GM21423 (cell line): ENCODE measurements at regions not wholly inside any gene's neighbourhood (a gene's known extent, or its start where the extent isn't known, plus 50 kb on each side); places are given as distances from the start of the nearest gene placed in this dataset.

Experiments used
- ATAC-seq: cut with Tn5 transposase; IDR thresholded peaks from one replicate; pipeline ENCODE4 v1.9.1; 2021; ENCODE audit warnings: mild to moderate bottlenecking, moderate library complexity; ENCODE audit not compliant: unreplicated experiment

DNA sequence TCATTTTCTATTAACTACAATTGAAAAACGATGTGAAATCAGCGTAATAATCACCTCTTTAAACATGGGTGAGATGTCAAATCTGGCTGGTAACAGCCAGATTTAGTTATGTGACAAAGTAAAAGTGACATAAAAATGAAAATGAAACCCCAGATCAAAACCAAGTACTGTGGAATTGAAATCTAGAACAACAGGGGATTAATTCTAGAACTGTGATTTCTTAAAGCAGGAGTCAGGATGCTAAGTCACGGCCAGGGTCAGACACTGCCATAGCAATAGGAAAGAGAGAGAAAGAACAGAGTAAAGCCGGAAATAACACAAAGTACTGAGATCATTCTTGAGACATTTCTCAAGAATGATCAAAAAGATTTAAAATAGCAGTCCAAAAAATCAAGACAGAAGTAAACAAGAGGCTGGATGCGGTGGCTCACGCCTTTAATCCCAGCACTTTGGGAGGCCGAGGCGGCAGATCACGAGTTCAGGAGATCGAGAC lies 1183.7 kb upstream of the NXPH2 start:
- no peak for ATAC-seq

DNA sequence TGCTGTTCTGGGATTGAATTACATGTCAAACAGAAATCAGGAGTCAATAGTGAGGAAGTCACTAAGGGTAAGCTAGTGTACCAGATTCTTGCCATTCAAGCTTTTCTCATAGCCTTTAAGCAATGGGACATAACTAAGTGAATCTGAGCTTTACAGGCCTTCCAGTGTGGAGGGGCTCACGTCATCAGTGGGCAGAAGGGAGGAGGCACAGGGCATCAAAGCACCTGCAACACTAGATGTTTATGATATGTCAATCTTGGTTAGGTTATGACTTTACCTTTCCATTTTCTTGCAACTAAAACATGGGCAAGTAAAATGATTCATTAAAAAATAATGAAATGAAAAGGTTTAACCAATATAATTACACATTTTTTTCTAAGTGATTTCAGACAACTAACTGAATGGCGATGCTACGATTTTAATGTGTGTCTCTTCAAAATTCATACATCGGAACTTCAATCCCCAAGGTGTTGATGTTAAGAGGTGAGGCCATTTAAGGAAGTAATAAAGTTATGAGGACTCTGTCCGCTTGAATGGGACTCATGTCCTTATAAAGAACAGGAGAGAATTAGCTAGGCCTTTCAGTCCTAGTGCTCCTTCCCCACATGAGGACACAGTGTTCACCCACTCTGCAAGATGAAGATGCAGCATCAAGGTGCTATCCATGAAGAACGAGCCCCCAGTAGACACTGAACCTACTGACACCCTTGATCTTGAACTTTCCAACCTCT lies 1169.2 kb upstream of the NXPH2 start:
- no peak for ATAC-seq

DNA sequence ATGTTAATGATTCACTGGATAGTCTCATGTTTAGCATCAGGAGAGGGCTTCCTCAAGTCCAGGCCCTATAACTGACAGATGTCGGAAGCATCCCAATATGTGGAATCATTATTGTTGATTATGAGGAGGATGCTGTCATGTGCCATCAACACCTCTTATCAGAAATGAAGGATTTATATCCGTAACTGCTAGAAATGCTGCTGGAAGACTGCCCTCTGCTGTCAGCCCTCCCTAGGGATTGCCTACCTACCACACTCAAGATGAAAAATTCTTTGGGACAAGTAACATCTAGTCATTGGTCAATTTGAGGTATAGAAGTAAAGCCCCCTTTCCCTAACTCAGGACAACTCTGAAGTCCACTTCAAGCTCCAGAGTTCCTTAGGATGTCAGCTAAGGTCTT lies 1166.5 kb upstream of the NXPH2 start:
- no peak for ATAC-seq

DNA sequence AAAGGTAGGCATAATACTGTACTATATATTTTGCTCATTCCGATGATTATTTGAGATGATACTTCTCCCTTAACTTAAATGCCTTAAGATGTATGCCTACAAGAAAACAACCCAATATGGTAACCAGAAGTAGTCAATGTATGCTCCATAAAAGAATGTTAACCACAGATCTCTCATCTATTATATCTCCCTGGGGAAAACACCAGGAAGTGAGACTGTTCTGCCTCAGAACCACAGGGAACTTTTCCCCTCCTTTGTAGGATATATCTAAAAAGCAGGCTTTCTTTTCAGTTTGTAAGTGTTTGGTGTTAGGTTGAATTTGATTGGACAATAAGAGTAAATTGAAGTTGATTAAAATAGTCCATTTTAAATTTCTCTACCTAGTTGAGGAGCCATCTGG lies 1160.5 kb upstream of the NXPH2 start:
- ATAC-seq = no peak

DNA sequence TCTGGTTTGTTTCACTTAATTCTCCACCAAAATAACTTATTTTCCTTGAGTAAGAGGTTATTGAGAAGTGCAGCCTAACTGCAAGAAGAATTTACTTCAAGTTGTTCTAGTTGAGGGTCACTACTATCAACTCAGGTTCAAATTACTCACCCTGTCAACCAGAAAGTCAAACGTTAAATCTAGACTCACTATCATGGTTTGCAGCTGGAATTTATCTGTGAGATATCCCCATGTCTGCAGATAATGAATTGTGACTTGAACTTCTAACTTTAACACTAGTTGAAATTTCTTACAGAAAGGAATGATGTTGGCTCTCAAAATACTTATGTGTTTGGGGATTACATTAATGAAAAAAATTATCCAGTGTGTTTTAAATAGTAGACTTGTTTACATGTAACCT lies 1145.7 kb upstream of the NXPH2 start:
- ATAC-seq = no peak

DNA sequence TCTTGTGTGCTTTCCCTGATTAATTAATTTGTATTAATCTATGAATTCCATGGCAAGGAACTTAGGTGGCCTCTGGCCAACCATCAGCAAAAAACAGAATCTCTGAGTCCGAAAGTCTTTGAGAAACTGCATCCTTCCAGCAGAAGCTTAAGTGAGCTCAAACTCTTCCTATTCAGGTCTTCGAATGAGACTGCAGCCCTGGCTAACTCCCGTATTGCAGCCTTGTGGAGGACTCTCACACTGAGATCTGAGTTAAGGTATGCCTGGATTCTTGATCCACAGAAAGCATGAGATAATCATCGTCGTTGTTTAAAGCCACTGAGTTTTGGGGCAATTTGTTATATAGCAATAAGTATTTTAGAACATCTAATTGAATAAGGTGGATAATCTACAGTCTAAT lies 1143.9 kb upstream of the NXPH2 start:
- no peak for ATAC-seq

DNA sequence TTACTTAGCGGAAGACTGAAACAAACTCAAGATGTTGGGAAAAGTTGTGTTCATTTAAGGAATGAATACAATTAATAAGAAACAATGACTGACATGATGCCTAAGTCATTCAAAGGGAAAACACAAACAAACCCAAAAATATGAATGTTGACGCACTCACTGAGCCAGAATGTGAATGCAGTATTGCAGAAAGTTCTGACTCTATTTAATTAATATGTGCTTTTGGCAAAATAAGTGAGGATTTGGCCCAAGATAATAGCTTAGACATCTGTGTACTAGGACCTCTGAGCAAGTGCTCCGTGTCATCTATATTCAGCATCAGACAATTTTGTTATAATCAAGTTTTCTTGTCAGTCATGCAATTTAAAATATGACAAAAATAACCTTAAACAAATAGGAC lies 1138.8 kb upstream of the NXPH2 start:
- no peak for ATAC-seq

DNA sequence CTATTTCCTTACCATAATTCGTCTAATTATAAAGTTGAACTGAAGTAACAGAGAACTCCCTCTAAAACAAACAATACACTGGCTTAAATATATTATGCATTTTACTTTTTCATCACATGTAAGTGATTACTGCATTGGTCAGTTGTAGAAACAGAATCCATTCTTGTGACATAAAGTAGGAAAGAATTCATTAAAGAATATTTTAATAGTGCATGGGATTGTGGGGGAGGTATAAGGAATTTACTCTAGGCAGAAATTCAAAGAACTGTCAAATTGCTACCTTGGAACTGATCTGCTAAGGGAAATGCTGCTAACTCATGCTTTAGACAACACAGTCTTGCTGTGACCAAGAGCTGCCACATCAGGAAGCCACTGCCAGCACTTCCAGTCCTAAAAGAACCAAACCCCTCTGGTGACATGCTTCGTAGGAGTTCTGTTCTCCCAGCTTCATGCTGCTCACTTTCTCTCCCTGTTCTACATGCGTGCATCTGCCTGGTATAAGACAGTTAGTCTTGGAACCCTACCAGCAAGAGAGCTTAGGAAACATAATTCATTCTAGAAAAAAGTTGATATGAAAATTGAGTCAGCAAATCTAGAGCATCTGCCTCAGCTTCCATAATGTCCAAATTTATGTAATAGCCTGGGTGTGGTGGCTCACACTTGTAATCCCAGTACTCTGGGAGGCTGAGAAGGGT lies 1137.6 kb upstream of the NXPH2 start:
- ATAC-seq = no peak

DNA sequence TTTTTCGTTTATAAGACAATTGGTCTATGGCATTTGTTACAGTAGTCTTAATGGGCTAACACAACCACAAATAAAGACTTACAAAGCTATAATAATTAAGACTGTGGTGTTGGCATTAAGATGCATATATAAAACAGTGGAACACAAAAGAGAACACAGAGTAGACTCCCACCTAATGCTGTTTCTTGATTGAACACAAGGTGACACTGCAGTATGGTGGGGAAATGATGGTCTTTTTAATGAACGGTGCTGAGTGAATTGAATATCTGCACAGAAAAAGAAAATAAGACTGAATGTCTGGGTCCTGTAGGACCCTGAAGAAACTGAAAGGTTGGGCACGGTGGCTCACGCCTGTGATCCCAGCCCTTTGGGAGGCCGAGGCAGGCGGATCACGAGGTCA lies 1136.6 kb upstream of the NXPH2 start:
- no peak for ATAC-seq

DNA sequence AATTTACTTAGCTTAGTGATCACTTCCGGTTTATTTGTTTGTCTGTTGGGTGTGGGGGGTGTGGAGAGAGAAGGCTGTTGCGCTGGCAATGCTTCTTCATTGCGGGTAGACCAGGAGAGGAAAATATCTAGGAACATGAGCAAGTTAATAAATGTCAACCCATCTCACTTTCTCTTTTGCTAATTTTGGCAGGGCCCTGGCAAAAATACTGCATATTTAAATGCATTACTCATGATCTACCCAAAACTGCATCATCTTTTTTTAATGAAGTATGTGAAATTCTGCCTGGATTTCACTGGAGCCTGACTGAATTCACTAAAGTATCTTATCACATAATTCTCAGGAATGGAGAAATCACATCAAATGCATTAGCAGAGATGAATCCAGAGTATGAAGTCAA lies 1131.0 kb upstream of the NXPH2 start:
- ATAC-seq = no peak

DNA sequence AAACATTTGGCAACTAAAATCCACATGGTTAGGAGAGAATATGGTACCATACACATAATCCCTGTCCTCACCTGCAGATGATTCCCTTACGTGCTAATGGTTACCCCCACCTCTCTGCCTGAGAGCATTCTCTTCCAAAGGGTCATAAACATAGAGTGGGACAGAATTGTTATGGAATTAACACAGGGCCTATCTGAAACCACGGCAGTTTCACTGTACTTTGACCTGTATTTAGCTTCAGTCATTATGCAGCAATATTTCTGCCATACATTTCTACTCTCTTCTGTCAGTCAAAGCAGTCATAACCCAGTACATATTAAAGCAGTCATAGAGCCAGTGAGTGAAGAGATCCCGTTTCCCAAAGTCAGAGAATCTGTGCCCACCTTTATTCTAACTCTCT lies 1128.9 kb upstream of the NXPH2 start:
- no peak for ATAC-seq

DNA sequence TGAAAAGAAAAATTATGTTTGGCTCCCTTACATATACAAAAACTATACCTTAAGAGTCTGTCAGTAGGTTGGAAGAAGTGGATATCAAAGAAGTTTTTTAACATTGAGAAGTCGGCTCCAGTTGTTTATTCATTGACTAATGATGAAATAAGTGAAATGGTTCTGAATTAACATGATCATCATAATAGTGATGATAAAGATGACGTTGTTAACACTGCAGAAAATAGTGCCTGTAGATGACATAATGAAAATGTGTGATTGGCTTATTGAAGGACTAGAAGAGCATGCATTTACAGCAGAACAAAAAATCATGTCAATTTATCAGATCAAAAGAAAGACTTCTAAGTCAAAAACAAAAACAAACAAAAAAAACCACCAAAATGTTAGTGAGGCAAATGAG lies 1125.4 kb upstream of the NXPH2 start:
- ATAC-seq = no peak

DNA sequence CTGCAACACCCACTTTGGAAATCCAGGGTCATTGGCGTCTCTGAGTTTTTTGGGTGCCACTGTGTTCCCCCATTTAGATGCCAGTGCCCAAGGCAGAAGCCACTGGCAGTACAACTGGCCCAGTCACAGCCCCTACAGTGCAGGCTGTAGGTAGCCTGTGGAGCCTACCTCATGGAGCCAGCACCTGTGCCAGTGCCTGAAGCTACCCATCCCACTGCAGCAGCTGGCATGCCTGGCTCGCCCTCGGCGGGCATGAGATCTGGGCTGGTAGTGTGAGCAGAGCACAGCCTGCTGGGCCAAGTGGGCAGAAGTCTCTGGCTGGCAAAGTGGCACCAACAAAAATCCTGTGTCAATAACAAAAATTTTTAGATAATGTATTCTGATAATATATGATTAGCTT lies 1111.4 kb upstream of the NXPH2 start:
- ATAC-seq = no peak

DNA sequence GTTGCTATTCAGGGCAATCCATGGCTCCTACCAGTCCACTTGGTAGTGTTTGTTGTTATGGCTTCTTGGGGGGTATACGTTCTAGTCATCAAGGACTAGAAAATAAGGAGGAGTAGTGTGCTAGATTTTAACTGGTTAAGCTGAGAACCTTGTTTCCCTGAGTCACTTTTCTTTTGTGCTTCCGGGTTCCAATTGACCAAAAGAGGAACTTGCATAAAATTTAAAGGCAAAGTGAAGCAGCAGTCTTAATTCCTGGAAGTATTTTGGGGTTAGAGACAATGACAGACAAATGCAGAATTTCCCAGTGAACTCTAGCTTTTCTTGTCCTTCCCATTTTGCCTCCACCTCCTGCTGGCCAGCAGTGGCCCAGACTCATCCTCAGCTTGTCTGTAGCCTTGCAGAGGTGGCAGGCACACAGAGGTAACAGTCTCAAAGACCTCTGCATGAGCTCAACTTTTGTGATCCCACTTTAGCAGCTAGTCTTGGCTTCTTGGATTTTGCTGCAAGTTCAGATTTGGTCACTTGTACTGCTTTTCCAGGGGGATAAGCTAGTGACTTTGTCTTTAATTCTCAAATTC lies 1105.8 kb upstream of the NXPH2 start:
- ATAC-seq = no peak

DNA sequence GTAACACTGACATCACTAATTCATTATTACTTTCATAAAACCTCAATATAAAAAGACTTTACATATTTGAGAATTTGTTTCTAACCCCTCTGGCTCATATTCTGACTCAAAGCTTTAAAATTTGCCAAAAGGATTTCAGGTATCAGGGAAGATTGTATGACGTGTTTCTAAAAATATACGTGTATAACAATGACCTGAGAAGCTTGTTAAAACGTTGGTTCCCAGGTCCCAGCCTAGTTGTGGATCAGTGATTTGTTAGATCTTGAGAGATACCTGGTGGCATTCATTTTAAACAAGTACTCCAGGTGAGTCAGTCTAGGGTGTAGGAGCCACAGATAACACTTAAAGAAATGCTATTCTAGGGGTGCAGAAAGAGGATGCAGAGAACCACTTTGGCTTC lies 1096.8 kb upstream of the NXPH2 start:
- ATAC-seq = no peak

DNA sequence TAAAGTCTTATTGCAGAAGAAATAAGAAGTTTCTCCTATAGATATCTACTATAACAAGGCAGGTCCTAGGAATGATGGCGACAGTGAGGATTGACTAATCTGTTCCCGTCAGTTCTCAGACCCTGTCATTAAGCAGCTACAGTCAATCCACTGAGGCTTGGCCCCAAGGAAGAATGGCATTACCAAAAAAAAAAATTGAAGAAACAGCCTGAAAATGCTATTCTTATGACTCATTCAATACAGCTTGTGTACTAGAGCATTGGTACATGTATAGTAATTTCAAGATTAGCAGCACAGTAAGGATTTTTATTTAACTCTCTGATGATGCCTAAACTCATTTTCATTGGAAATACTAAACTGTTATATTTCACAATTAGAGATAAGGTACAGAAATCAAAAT lies 1096.1 kb upstream of the NXPH2 start:
- no peak for ATAC-seq

DNA sequence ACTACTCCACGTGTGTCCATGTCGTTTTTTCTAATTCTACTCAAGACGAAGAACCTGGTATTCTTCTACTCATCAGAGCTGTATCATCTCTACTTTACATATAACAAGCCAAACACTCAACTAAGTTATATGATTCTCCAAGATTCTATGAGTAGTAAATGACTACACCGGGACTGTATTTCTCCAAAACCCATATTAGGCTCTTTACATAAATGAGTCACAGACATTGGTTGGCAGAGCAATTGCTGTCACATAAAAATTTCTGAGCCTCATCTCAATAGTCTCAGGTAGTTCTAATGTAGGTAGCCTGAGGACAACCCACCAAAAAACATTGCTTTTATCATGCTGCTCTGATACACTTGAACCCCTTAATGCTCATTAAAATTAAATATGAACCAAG lies 1092.3 kb upstream of the NXPH2 start:
- no peak for ATAC-seq

DNA sequence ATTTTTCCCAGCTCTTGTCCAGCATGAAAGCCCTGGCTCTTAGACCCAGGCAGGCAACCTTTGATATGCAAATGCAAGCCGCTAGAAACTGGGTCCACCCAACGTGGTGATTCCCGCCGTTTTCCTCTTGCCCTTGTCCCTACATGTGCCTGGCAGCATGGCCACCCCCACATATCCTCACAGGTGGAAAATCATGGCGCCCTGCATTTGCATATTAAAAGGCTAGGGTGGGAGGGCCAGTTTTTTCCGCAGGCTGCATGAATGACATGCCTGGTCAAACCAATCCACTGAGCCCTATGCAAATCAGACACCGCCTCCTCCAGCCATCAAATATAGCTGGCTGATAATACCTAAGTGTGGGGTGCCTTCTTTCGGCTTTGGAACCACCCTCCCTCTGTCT lies 1091.8 kb upstream of the NXPH2 start:
- ATAC-seq = no peak

DNA sequence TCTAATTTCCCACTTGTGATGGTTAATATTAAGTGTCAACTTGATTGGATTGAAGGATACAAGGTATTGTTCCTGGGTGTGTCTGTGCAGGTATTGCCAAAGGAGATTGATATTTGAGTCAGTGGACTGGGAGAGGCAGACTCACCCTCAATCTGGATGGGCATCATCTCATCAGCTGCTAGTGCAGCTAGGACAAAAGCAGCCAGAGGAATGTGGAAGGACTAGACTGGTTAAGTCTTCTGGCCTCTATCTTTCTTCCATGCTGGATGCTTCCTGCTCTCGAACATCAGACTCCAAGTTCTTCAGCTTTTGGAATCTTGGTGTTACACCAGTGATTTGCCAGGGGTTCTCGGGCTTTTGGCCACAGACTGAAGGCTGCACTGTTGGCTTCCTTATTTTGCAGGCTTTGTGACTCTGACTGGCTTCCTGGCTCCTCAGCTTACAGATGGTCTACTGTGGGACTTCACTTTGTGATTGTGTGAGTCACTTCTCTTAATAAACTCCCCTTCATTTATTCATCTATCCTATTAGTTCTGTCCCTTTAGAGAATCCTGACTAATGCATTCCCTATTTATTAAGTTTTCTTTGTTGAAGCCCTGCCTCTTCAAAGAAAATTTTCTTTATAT lies 1087.5 kb upstream of the NXPH2 start:
- no peak for ATAC-seq

DNA sequence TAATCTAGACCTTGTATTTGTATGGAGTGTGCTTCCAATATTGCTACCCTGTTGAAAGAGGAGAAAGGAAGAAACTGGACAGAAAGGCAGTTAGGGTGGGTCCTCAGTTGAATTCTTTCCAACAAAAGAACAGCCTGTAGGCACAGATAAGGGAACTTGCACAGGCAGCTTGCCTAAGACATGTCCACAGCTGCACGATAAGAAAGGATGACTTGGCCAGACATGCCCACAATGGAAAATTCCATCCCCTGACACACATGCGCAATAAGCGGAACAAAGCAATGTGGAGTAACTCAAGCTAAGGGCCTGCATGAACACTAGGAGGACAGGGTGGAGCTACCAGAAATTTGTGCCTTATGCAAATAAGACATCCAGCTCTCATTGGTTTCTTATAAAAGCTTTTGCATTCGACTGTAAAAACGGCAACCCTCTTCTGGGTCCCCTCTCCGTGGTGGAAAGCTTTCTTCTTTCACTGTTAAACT lies 1084.7 kb upstream of the NXPH2 start:
- no peak for ATAC-seq

DNA sequence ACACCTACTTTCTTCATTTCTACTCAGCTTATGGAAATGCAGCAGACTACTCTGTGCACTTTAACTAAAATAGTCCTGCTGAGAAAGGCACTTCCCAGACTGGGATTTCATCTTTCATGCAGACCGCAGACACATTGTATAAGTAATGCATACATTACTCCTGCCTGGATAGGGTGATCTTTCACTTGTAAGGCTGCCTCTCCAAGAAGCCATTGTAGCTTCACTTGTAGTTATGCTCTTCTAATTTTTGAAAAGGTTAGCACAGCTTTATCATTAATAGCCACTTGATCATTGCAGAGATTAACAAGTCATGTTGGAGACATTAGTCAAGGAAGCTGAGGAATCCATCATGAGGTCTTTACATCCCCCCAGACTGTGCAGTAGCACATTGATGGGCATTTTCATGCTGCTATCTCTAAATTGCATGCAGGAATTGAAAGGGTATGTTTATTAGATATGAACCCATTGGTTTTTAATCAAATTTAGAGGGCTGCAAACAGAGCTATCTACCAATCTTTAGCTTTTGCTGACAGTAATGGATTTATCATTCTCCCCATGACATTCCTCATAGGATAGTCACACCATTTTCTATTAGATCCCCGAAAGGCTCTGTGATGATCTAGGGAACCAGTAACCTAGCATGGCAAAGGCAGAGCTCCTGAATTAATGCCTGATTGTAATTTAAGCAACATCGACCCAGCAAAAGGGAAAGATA lies 1074.7 kb upstream of the NXPH2 start:
- ATAC-seq = no peak
